WTC11 (cell line): ENCODE measurements at regions not wholly inside any gene's neighbourhood (a gene's known extent, or its start where the extent isn't known, plus 50 kb on each side); places are given as distances from the start of the nearest gene placed in this dataset.

ENCODE experiments used
- ATAC-seq: fragments of 200-7000 bp; cut with Tn5 transposase; 2 replicates; pipeline ENCODE4 v1.10.0; 2021; ENCODE audit warnings: mild to moderate bottlenecking, moderate library complexity
- CTCF ChIA-PET: fragments of 300-600 bp; sonication (Branson Sonifier 250); formaldehyde crosslinking; loops from one replicate; lab custom pipeline; 2021; ENCODE audit warnings: antibody characterized with exemption; lab: Charles Lee
- POLR2A ChIA-PET: fragments of 350-600 bp; sonication (Branson Sonifier 250); formaldehyde crosslinking; loops from one replicate; lab custom pipeline; 2021; ENCODE audit warnings: antibody characterized with exemption; lab: Charles Lee
- DNase-seq: peaks from one replicate; pipeline ENCODE4 v3.0.0; 2021; ENCODE audit warnings: low spot score
- H3K27ac Mint-ChIP-seq: 2 replicates; pipeline ENCODE4 v1.8.0; 2021; ENCODE audit warnings: mixed read lengths
- H3K27me3 Mint-ChIP-seq: 2 replicates; pipeline ENCODE4 v1.8.0; 2021; ENCODE audit warnings: low read depth, mild to moderate bottlenecking, moderate library complexity, mixed read lengths
- H3K36me3 Mint-ChIP-seq: 2 replicates; pipeline ENCODE4 v1.8.0; 2021; ENCODE audit warnings: mixed read lengths
- H3K4me1 Mint-ChIP-seq: 2 replicates; pipeline ENCODE4 v1.8.0; 2022; ENCODE audit warnings: mixed read lengths
- H3K4me3 Mint-ChIP-seq: 2 replicates; pipeline ENCODE4 v1.8.0; 2021; ENCODE audit warnings: mild to moderate bottlenecking, moderate library complexity, mixed read lengths
- H3K9me3 Mint-ChIP-seq: 2 replicates; pipeline ENCODE4 v1.8.0; 2021; ENCODE audit warnings: mixed read lengths
- ARID4B ChIP-seq: sonication (generic); formaldehyde crosslinking; IDR thresholded peaks from 2 replicates; pipeline ENCODE4 v1.8.0; 2023; ENCODE audit warnings: missing genetic modification reagents, mild to moderate bottlenecking, borderline replicate concordance
- ATF2 ChIP-seq: sonication (generic); formaldehyde crosslinking; IDR thresholded peaks from 2 replicates; pipeline ENCODE4 v1.8.1; 2022; ENCODE audit warnings: low read depth, missing genetic modification reagents, borderline replicate concordance
- FOXJ3 ChIP-seq: sonication (generic); formaldehyde crosslinking; IDR thresholded peaks from 2 replicates; pipeline ENCODE4 v1.9.0; 2021; ENCODE audit warnings: missing genetic modification reagents, mild to moderate bottlenecking, borderline replicate concordance
- FOXK1 ChIP-seq: sonication (generic); formaldehyde crosslinking; IDR thresholded peaks from 2 replicates; pipeline ENCODE4 v1.8.0; 2022; ENCODE audit warnings: mild to moderate bottlenecking, moderate library complexity, missing genetic modification reagents
- GTF2I ChIP-seq: fragments of 250-450 bp; sonication (Bioruptor Pico); conservative IDR thresholded peaks from 2 replicates; pipeline ENCODE4 v1.4.0; 2021; ENCODE audit warnings: mild to moderate bottlenecking
- MAX ChIP-seq: sonication (generic); formaldehyde crosslinking; IDR thresholded peaks from 2 replicates; pipeline ENCODE4 v1.8.0; 2022; ENCODE audit warnings: mild to moderate bottlenecking, missing genetic modification reagents
- MLX ChIP-seq: sonication (generic); formaldehyde crosslinking; IDR thresholded peaks from 2 replicates; pipeline ENCODE4 v1.8.1; 2023; ENCODE audit warnings: mild to moderate bottlenecking, missing genetic modification reagents, moderate library complexity
- MXD4 ChIP-seq: fragments of 250-450 bp; sonication (Bioruptor Pico); IDR thresholded peaks from 2 replicates; pipeline ENCODE4 v1.8.0; 2021; ENCODE audit warnings: mild to moderate bottlenecking, moderate library complexity, borderline replicate concordance
- MYBL2 ChIP-seq: sonication (generic); formaldehyde crosslinking; IDR thresholded peaks from 2 replicates; pipeline ENCODE4 v1.8.1; 2023; ENCODE audit warnings: mild to moderate bottlenecking, moderate library complexity, missing genetic modification reagents
- TEAD1 ChIP-seq: sonication (generic); formaldehyde crosslinking; IDR thresholded peaks from 2 replicates; pipeline ENCODE4 v1.8.0; 2022; ENCODE audit warnings: mild to moderate bottlenecking, missing genetic modification reagents
- TP53 ChIP-seq: sonication (generic); formaldehyde crosslinking; IDR thresholded peaks from 2 replicates; pipeline ENCODE4 v1.8.1; 2023; ENCODE audit warnings: mild to moderate bottlenecking, missing genetic modification reagents
- ZBTB43 ChIP-seq: sonication (generic); formaldehyde crosslinking; IDR thresholded peaks from 2 replicates; pipeline ENCODE4 v1.8.1; 2023; ENCODE audit warnings: mild to moderate bottlenecking, missing genetic modification reagents
- ZSCAN18 ChIP-seq: fragments of 250-450 bp; sonication (Bioruptor Pico); IDR thresholded peaks from 2 replicates; pipeline ENCODE4 v2.1.2; 2022; ENCODE audit warnings: mild to moderate bottlenecking, moderate library complexity

- POLR2A ChIA-PET: no interaction called here
- Mint-ChIP-seq H3K27me3 (no peaks in the 10 kb centered on the region), H3K27ac (no peak overlapping the region), H3K36me3 (no peaks in the 10 kb centered on the region), H3K4me1 (peaks cover 29% of the 10 kb centered on the region), H3K9me3 (no peaks in the 10 kb centered on the region), H3K4me3 (no peak overlapping the region)
- CTCF ChIA-PET: no interaction called here
- ATAC-seq (peak; percentile 57; the same call in 1 of the 2 replicates), DNase-seq (no peak)
- TF ChIP-seq ATF2 (CRISPR knock-in tag): no peak
- TF ChIP-seq ZSCAN18 (CRISPR knock-in tag): 0 out of 2 replicates have a peak, but pooled peaks have one; percentile 64
Observed at GRCh38 chr1:165070675-165071074, 285.8 kb downstream of the LMX1A start.

- DNase-seq (no peak), ATAC-seq (no peak)
- Mint-ChIP-seq H3K27ac (no peak overlapping the region), H3K9me3 (no peaks in the 10 kb centered on the region), H3K4me3 (no peak overlapping the region), H3K27me3 (peaks cover 3% of the 10 kb centered on the region), H3K4me1 (peaks cover 29% of the 10 kb centered on the region), H3K36me3 (no peaks in the 10 kb centered on the region)
- TF ChIP-seq GTF2I (CRISPR knock-in tag) (no peak), TEAD1 (CRISPR knock-in tag) (no peak), ATF2 (CRISPR knock-in tag) (no peak), ARID4B (no peak), FOXJ3 (CRISPR knock-in tag) (no peak), FOXK1 (CRISPR knock-in tag) (no peak), MXD4 (CRISPR knock-in tag) (no peak), MLX (CRISPR knock-in tag) (no peak), MYBL2 (CRISPR knock-in tag) (no peak), TP53 (CRISPR knock-in tag) (no peak), MAX (no peak), ZBTB43 (CRISPR knock-in tag) (no peak)
- CTCF ChIA-PET: no interaction called here
- POLR2A ChIA-PET: interaction anchor here (0.6 kb wide), 1 partner anchor 17 kb away, joined by 4 read pairs; no protein-coding TSS in a partner anchor
Observed at GRCh38 chr1:165069829-165070228, 286.7 kb downstream of the LMX1A start.
